Stimulated activated effector memory CD8-positive, alpha-beta T cell treated with anti-CD3 and anti-CD28 coated beads, Interleukin-12 subunit alpha, Interleukin-12 subunit beta, amount 100 ng/mL, for 72 hours (primary cell): ENCODE measurements at regions not wholly inside any gene's neighbourhood (a gene's known extent, or its start where the extent isn't known, plus 50 kb on each side); places are given as distances from the start of the nearest gene placed in this dataset.

Experiments used
- ATAC-seq: fragments of 150-1000 bp; cut with Tn5 transposase; 2 replicates; pipeline ENCODE4 v1.10.0; 2021
- DNase-seq, 2 donors: peaks; one replicate each; pipeline ENCODE4 v3.0.0; 2021 to 2022; ENCODE audit warnings: low spot score in 2 of 2
- H3K27ac Mint-ChIP-seq: one replicate; pipeline ENCODE4 v1.8.0; 2022; ENCODE audit warnings: mild to moderate bottlenecking, mixed read lengths
- H3K36me3 Mint-ChIP-seq: one replicate; pipeline ENCODE4 v1.8.0; 2022; ENCODE audit warnings: mild to moderate bottlenecking, mixed read lengths
- H3K4me1 Mint-ChIP-seq: one replicate; pipeline ENCODE4 v1.8.0; 2022; ENCODE audit warnings: mixed read lengths
- H3K4me3 Mint-ChIP-seq: one replicate; pipeline ENCODE4 v1.8.0; 2022; ENCODE audit warnings: mild to moderate bottlenecking, mixed read lengths
- H3K9me3 Mint-ChIP-seq: one replicate; pipeline ENCODE4 v1.8.0; 2022; ENCODE audit warnings: mixed read lengths

GRCh38 chrX:39891781-39892180 lies 206.0 kb downstream of the BCOR start:
- no peak for DNase-seq
- Mint-ChIP-seq H3K9me3 (no peaks in the 10 kb centered on the region), H3K27ac (no peak overlapping the region), H3K36me3 (no peaks in the 10 kb centered on the region), H3K4me1 (peaks cover 22% of the 10 kb centered on the region), H3K4me3 (no peak overlapping the region)
- ATAC-seq: no peak

- no peak overlapping the region for H3K4me3 Mint-ChIP-seq
- no peaks in the 10 kb centered on the region for H3K9me3 Mint-ChIP-seq
- ATAC-seq (peak; percentile 60), DNase-seq (no peak)
- no peak overlapping the region for H3K27ac Mint-ChIP-seq
- H3K4me1 Mint-ChIP-seq: peaks cover 9% of the 10 kb centered on the region
- no peaks in the 10 kb centered on the region for H3K36me3 Mint-ChIP-seq
These were observed 204.1 kb downstream of the BCOR start for GRCh38 chrX:39893417-39894338.

GRCh38 chrX:39894683-39895082 lies 203.1 kb downstream of the BCOR start:
- Mint-ChIP-seq H3K4me1 (peaks cover 6% of the 10 kb centered on the region), H3K4me3 (no peak overlapping the region), H3K27ac (no peak overlapping the region), H3K9me3 (no peaks in the 10 kb centered on the region), H3K36me3 (no peaks in the 10 kb centered on the region)
- DNase-seq: no peak
- ATAC-seq: no peak

GRCh38 chrX:39895218-39896110 lies 202.3 kb downstream of the BCOR start:
- DNase-seq: no peak
- Mint-ChIP-seq H3K36me3 (no peaks in the 10 kb centered on the region), H3K27ac (peak overlapping the region; percentile 73), H3K4me1 (peaks cover 6% of the 10 kb centered on the region), H3K4me3 (no peak overlapping the region), H3K9me3 (no peaks in the 10 kb centered on the region)
- ATAC-seq: no peak

- H3K9me3 Mint-ChIP-seq: no peaks in the 10 kb centered on the region
- no peak overlapping the region for H3K27ac Mint-ChIP-seq
- H3K4me1 Mint-ChIP-seq: peaks cover 12% of the 10 kb centered on the region
- no peak overlapping the region for H3K4me3 Mint-ChIP-seq
- H3K36me3 Mint-ChIP-seq: no peaks in the 10 kb centered on the region
- DNase-seq (no peak), ATAC-seq (no peak)
These were observed 200.6 kb downstream of the BCOR start for GRCh38 chrX:39896951-39897740.

- Mint-ChIP-seq H3K4me1 (peaks cover 12% of the 10 kb centered on the region), H3K27ac (no peak overlapping the region), H3K36me3 (no peaks in the 10 kb centered on the region), H3K9me3 (no peaks in the 10 kb centered on the region), H3K4me3 (no peak overlapping the region)
- ATAC-seq (no peak), DNase-seq (no peak)
These were observed 200.0 kb downstream of the BCOR start for GRCh38 chrX:39897741-39898097.

GRCh38 chrX:39898147-39898546 lies 199.6 kb downstream of the BCOR start:
- Mint-ChIP-seq H3K27ac (no peak overlapping the region), H3K9me3 (no peaks in the 10 kb centered on the region), H3K4me3 (no peak overlapping the region), H3K36me3 (no peaks in the 10 kb centered on the region), H3K4me1 (peaks cover 15% of the 10 kb centered on the region)
- DNase-seq: no peak
- ATAC-seq: no peak

- ATAC-seq (no peak), DNase-seq (no peak)
- no peaks in the 10 kb centered on the region for H3K9me3 Mint-ChIP-seq
- no peak overlapping the region for H3K4me3 Mint-ChIP-seq
- H3K4me1 Mint-ChIP-seq: peaks cover 20% of the 10 kb centered on the region
- no peaks in the 10 kb centered on the region for H3K36me3 Mint-ChIP-seq
- no peak overlapping the region for H3K27ac Mint-ChIP-seq
These were observed 198.7 kb downstream of the BCOR start for GRCh38 chrX:39899059-39899458.

- peaks cover 25% of the 10 kb centered on the region for H3K4me1 Mint-ChIP-seq
- no peak for ATAC-seq
- DNase-seq: no peak
- no peak overlapping the region for H3K27ac Mint-ChIP-seq
- H3K9me3 Mint-ChIP-seq: no peaks in the 10 kb centered on the region
- no peaks in the 10 kb centered on the region for H3K36me3 Mint-ChIP-seq
- H3K4me3 Mint-ChIP-seq: no peak overlapping the region
These were observed 197.6 kb downstream of the BCOR start for GRCh38 chrX:39899856-39900776.

- H3K36me3 Mint-ChIP-seq: no peaks in the 10 kb centered on the region
- H3K4me1 Mint-ChIP-seq: peaks cover 26% of the 10 kb centered on the region
- ATAC-seq (no peak), DNase-seq (no peak)
- H3K4me3 Mint-ChIP-seq: no peak overlapping the region
- H3K27ac Mint-ChIP-seq: no peak overlapping the region
- H3K9me3 Mint-ChIP-seq: no peaks in the 10 kb centered on the region
These were observed 197.0 kb downstream of the BCOR start for GRCh38 chrX:39900777-39901170.

GRCh38 chrX:39903343-39903742 lies 194.4 kb downstream of the BCOR start:
- peak overlapping the region; percentile 8 for H3K4me3 Mint-ChIP-seq
- DNase-seq: no peak
- H3K4me1 Mint-ChIP-seq: peaks cover 26% of the 10 kb centered on the region
- peaks cover 1% of the 10 kb centered on the region for H3K36me3 Mint-ChIP-seq
- peak overlapping the region; percentile 38 for H3K27ac Mint-ChIP-seq
- H3K9me3 Mint-ChIP-seq: no peaks in the 10 kb centered on the region
- ATAC-seq: peak; percentile 53

- DNase-seq (peak in 1 of 2 donors; percentile 50), ATAC-seq (peak; percentile 97)
- Mint-ChIP-seq H3K36me3 (peaks cover 6% of the 10 kb centered on the region), H3K4me3 (no peak overlapping the region), H3K4me1 (peaks cover 30% of the 10 kb centered on the region), H3K9me3 (no peaks in the 10 kb centered on the region), H3K27ac (no peak overlapping the region)
These were observed 193.8 kb downstream of the BCOR start for GRCh38 chrX:39903937-39904336.

GRCh38 chrX:39904816-39905537 lies 192.8 kb downstream of the BCOR start:
- Mint-ChIP-seq H3K4me1 (peaks cover 30% of the 10 kb centered on the region), H3K4me3 (no peak overlapping the region), H3K27ac (no peak overlapping the region), H3K9me3 (no peaks in the 10 kb centered on the region), H3K36me3 (peaks cover 6% of the 10 kb centered on the region)
- ATAC-seq (no peak), DNase-seq (no peak)

GRCh38 chrX:39905538-39905891 lies 192.2 kb downstream of the BCOR start:
- Mint-ChIP-seq H3K36me3 (peaks cover 6% of the 10 kb centered on the region), H3K9me3 (no peaks in the 10 kb centered on the region), H3K4me1 (peaks cover 30% of the 10 kb centered on the region)

More at GRCh38 chrX:39905538-39905891, 192.2 kb downstream of the BCOR start:
- Mint-ChIP-seq H3K27ac (no peak overlapping the region), H3K4me3 (no peak overlapping the region)
- no peak for ATAC-seq
- DNase-seq: no peak
